Esophagus muscularis mucosa (tissue), 4 donors: ENCODE measurements at regions not wholly inside any gene's neighbourhood (a gene's known extent, or its start where the extent isn't known, plus 50 kb on each side); places are given as distances from the start of the nearest gene placed in this dataset.

Source experiments
- DNase-seq: peaks from one replicate; pipeline ENCODE4 v3.0.0-alpha.2; 2017; ENCODE audit errors: extremely low spot score
- H3K27ac ChIP-seq, 4 donors: fragments of 200-600 bp; sonication (generic); replicated peaks in 1 of 4; 1 replicate in 3 of 4; 2 replicates in 1 of 4; pipeline ENCODE4 v1.5.1; 2016 to 2019; ENCODE audit warnings: mild to moderate bottlenecking in 1 of 4
- H3K27me3 ChIP-seq, 4 donors: fragments of 200-600 bp; sonication (generic); one replicate each; pipeline versions ENCODE4 v1.5.1 to v1.6.0; 2016 to 2019
- H3K36me3 ChIP-seq, 4 donors: fragments of 200-600 bp; sonication (generic); one replicate each; pipeline ENCODE4 v1.5.1; 2016 to 2019
- H3K4me1 ChIP-seq, 4 donors: fragments of 200-600 bp; sonication (generic); one replicate each; pipeline ENCODE4 v1.5.1; 2016 to 2019
- H3K4me3 ChIP-seq, 4 donors: fragments of 200-600 bp; sonication (generic); 1 replicate in 2 of 4; 2 replicates in 2 of 4; pipeline ENCODE4 v1.5.1; 2016 to 2019; ENCODE audit warnings: mild to moderate bottlenecking in 4 of 4, moderate library complexity in 1 of 4
- H3K9me3 ChIP-seq, 4 donors: fragments of 200-600 bp; sonication (generic); 1 replicate in 3 of 4; 2 replicates in 1 of 4; pipeline ENCODE4 v1.5.1; 2016 to 2019
- EP300 ChIP-seq: sonication (generic); formaldehyde crosslinking; IDR thresholded peaks from one replicate; pipeline ENCODE4 v1.6.1; 2017; ENCODE audit warnings: antibody characterized with exemption
- POLR2A ChIP-seq: fragments of 450-650 bp; IDR thresholded peaks from one replicate; pipeline ENCODE4 v1.6.1; 2017; ENCODE audit warnings: antibody characterized with exemption, moderate library complexity, mild to moderate bottlenecking, low read depth
- POLR2AphosphoS5 ChIP-seq, 2 donors: sonication (generic); formaldehyde crosslinking; IDR thresholded peaks; one replicate each; pipeline ENCODE4 v1.6.1; 2017; ENCODE audit warnings: antibody characterized with exemption in 2 of 2
- WGBS: methylation state at CpG from one replicate; pipeline ENCODE4 v1.1.5; 2018; 5-methylcytosine and 5-hydroxymethylcytosine counted together
- intact Hi-C: fragments of 100-400 bp; cut with DNase I; formaldehyde crosslinking; loops from one replicate; pipeline ENCODE4 v1.15.1; 2023
- TF ChIP-seq, protein P1 (sequence below), 3 experiments: fragments of 200-600 bp in 2 of 3; fragments of 450-650 bp in 1 of 3; sonication (generic) in 2 of 3; IDR thresholded peaks; one replicate each; pipeline ENCODE4 v1.5.1; 2017 to 2019; ENCODE audit warnings: antibody characterized with exemption in 3 of 3, mild to moderate bottlenecking in 2 of 3, moderate library complexity in 1 of 3

- no peak for DNase-seq
- WGBS, result 66% methylated on average over 2 of the region's 2 CpGs
- TF ChIP-seq POLR2AphosphoS5 (IDR thresholded peaks at IDR 0.05) (no peak), POLR2A (no peak)
- TF ChIP-seq, protein P1, sequence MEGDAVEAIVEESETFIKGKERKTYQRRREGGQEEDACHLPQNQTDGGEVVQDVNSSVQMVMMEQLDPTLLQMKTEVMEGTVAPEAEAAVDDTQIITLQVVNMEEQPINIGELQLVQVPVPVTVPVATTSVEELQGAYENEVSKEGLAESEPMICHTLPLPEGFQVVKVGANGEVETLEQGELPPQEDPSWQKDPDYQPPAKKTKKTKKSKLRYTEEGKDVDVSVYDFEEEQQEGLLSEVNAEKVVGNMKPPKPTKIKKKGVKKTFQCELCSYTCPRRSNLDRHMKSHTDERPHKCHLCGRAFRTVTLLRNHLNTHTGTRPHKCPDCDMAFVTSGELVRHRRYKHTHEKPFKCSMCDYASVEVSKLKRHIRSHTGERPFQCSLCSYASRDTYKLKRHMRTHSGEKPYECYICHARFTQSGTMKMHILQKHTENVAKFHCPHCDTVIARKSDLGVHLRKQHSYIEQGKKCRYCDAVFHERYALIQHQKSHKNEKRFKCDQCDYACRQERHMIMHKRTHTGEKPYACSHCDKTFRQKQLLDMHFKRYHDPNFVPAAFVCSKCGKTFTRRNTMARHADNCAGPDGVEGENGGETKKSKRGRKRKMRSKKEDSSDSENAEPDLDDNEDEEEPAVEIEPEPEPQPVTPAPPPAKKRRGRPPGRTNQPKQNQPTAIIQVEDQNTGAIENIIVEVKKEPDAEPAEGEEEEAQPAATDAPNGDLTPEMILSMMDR (IDR thresholded peaks at IDR 0.05), result no peak
- Histone ChIP-seq H3K9me3 (peaks cover 0 to 19% (median 10%) of the 10 kb centered on the region in 4 donors), H3K27me3 (no peaks in the 10 kb centered on the region), H3K36me3 (no peaks in the 10 kb centered on the region), H3K4me1 (no peaks in the 10 kb centered on the region), H3K4me3 (no peak overlapping the region), H3K27ac (no peak overlapping the region)
- intact Hi-C loops, result no loop called here
These were observed 172.1 kb downstream of the POLR2M start for GRCh38 chr15:57878573-57878972.

GRCh38 chr15:57881361-57881760 lies 174.8 kb downstream of the POLR2M start:
- no peaks in the 10 kb centered on the region for H3K36me3 ChIP-seq
- WGBS, result 93% methylated on average over 3 of the region's 3 CpGs
- intact Hi-C loops, result no loop called here
- H3K27ac ChIP-seq, result no peak overlapping the region
- no peaks in the 10 kb centered on the region for H3K27me3 ChIP-seq
- no peak for TF ChIP-seq POLR2AphosphoS5 (IDR thresholded peaks at IDR 0.05)
- no peak for TF ChIP-seq POLR2A
- TF ChIP-seq, protein P1 (IDR thresholded peaks at IDR 0.05), result no peak
- TF ChIP-seq EP300, result no peak
- no peaks in the 10 kb centered on the region for H3K4me1 ChIP-seq
- H3K9me3 ChIP-seq, result no peaks in the 10 kb centered on the region
- DNase-seq, result no peak
- no peak overlapping the region for H3K4me3 ChIP-seq

- TF ChIP-seq POLR2A (no peak), EP300 (no peak)
- no peak for DNase-seq
- Histone ChIP-seq H3K36me3 (no peaks in the 10 kb centered on the region), H3K27me3 (no peaks in the 10 kb centered on the region), H3K4me1 (no peaks in the 10 kb centered on the region), H3K27ac (no peak overlapping the region), H3K9me3 (no peaks in the 10 kb centered on the region), H3K4me3 (no peak overlapping the region)
- WGBS, result 85% methylated on average over 3 of the region's 3 CpGs
- intact Hi-C loops, result no loop called here
These were observed 175.5 kb downstream of the POLR2M start for GRCh38 chr15:57881972-57882371.

GRCh38 chr15:57883701-57884100 lies 177.2 kb downstream of the POLR2M start:
- intact Hi-C loops, result no loop called here
- no peak for DNase-seq
- Histone ChIP-seq H3K36me3 (no peaks in the 10 kb centered on the region), H3K27me3 (no peaks in the 10 kb centered on the region), H3K4me3 (no peak overlapping the region), H3K4me1 (no peaks in the 10 kb centered on the region), H3K27ac (no peak overlapping the region), H3K9me3 (no peaks in the 10 kb centered on the region)
- no peak for TF ChIP-seq POLR2A
- no peak for TF ChIP-seq EP300
- no peak for TF ChIP-seq POLR2AphosphoS5 (IDR thresholded peaks at IDR 0.05)
- 59% methylated on average over 1 of the region's 1 CpG for WGBS

- intact Hi-C loops, result no loop called here
- no peak for DNase-seq
- Histone ChIP-seq H3K4me3 (no peak overlapping the region), H3K36me3 (no peaks in the 10 kb centered on the region), H3K9me3 (no peaks in the 10 kb centered on the region), H3K27ac (no peak overlapping the region), H3K4me1 (no peaks in the 10 kb centered on the region), H3K27me3 (no peaks in the 10 kb centered on the region)
- WGBS, result 63% methylated on average over 1 of the region's 1 CpG
- TF ChIP-seq, protein P1 (IDR thresholded peaks at IDR 0.05), result no peak
- TF ChIP-seq POLR2AphosphoS5 (IDR thresholded peaks at IDR 0.05) (no peak), POLR2A (no peak), EP300 (no peak)
These were observed 178.4 kb downstream of the POLR2M start for GRCh38 chr15:57884936-57885335.

DNA sequence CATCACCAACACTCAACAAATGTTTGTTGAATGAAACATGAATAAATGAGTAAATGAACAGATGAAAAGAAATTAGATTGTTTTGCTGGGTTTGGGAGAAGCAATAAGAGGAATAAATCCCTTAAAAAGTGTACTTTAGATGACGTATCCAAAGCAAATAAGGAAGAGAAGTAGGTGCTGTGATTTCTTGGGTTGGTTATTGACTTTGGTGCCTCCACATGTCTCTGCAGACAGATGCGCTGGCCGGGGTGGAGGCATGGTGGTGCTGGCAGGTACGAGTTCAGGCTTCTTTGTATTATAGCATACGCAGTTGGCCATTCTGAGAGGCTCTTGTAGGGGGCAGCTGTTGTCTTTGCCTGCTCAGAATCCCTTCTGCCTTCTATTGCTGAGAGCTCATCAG lies 178.9 kb downstream of the POLR2M start:
- Histone ChIP-seq H3K9me3 (no peaks in the 10 kb centered on the region), H3K27ac (no peak overlapping the region), H3K36me3 (no peaks in the 10 kb centered on the region), H3K27me3 (no peaks in the 10 kb centered on the region), H3K4me3 (no peak overlapping the region), H3K4me1 (no peaks in the 10 kb centered on the region)
- 89% methylated on average over 5 of the region's 5 CpGs for WGBS
- no peak for DNase-seq
- intact Hi-C loops, result no loop called here
- TF ChIP-seq EP300, result no peak
- TF ChIP-seq POLR2A, result no peak
- no peak for TF ChIP-seq POLR2AphosphoS5 (IDR thresholded peaks at IDR 0.05)
- TF ChIP-seq, protein P1 (IDR thresholded peaks at IDR 0.05), result no peak
